ENCODE measurements at regions not wholly inside any gene's neighbourhood (a gene's known extent, or its start where the extent isn't known, plus 50 kb on each side); places are given as distances from the start of the nearest gene placed in this dataset.

DNA sequence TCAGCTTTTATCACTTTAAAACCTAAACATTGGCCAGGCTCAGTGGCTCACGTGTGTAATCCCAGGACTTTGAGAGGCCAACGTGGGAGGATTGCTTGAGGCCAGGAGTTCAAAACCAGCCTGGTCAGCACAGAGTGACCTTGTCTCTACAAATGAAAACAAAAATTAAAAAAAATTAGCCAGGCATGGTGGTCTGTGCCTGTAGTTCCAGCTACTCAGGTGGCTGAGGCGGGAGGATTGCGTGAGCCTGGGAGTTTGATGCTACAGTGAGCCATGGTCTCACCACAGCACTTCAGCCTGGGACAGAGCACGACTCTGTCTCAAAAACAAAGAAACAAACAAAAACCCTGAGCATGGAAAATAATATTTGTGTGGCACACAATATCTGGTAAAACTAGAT lies 143.5 kb upstream of the HNRNPU start:
- TF ChIP-seq, protein P1, sequence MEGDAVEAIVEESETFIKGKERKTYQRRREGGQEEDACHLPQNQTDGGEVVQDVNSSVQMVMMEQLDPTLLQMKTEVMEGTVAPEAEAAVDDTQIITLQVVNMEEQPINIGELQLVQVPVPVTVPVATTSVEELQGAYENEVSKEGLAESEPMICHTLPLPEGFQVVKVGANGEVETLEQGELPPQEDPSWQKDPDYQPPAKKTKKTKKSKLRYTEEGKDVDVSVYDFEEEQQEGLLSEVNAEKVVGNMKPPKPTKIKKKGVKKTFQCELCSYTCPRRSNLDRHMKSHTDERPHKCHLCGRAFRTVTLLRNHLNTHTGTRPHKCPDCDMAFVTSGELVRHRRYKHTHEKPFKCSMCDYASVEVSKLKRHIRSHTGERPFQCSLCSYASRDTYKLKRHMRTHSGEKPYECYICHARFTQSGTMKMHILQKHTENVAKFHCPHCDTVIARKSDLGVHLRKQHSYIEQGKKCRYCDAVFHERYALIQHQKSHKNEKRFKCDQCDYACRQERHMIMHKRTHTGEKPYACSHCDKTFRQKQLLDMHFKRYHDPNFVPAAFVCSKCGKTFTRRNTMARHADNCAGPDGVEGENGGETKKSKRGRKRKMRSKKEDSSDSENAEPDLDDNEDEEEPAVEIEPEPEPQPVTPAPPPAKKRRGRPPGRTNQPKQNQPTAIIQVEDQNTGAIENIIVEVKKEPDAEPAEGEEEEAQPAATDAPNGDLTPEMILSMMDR (IDR thresholded peaks at IDR 0.05) = no peak
- no peak for TF ChIP-seq POLR2A (IDR thresholded peaks at IDR 0.05)
- no peak for TF ChIP-seq POLR2AphosphoS5 (IDR thresholded peaks at IDR 0.05)

Data from prostate gland (tissue), 2 donors.